ENCODE measurements at regions not wholly inside any gene's neighbourhood (a gene's known extent, or its start where the extent isn't known, plus 50 kb on each side); places are given as distances from the start of the nearest gene placed in this dataset.

DNA sequence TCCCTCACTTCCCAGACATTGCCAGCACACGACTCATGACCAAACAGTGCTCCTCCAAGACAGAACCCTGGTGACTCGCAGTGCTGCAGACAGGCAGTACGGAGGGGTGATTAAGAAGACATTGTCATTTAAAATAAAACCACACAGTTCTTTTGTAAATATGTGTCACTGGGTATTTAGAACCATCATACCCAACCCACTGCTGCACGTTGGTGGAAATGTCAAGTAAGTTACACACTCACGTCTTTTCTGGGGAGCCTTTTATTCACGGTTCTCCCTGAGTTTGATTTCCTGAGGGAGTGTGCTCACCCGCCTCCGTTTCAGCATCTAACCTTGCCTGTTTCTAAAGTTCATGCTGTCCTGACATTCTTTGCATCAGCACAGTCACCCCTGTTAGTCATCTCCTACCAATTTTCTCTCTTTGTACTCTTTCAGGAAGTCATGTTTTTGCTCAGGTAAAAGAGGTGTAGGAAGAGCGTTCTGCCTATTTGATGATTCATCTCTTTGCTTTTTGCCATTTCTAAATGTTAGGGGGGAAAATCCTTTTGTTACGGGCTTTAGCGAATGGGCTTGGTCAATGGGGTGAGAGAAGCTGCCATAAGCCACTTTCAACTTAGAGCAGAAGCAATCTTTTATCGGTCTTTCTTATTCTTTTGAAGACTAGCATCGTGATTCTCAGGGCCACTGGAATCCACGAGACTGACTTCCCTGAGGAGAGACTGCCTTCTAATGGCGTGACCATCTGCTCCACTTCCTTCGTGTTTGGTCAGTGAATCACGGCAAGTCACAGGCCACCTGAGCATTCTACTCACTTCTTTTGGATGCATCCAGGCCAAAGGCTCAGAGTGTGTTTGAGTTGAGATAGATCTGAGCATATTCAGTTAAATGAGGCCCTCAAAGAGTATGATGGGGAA, 512.8 kb upstream of the JARID2 start:
- TF ChIP-seq, protein P1, sequence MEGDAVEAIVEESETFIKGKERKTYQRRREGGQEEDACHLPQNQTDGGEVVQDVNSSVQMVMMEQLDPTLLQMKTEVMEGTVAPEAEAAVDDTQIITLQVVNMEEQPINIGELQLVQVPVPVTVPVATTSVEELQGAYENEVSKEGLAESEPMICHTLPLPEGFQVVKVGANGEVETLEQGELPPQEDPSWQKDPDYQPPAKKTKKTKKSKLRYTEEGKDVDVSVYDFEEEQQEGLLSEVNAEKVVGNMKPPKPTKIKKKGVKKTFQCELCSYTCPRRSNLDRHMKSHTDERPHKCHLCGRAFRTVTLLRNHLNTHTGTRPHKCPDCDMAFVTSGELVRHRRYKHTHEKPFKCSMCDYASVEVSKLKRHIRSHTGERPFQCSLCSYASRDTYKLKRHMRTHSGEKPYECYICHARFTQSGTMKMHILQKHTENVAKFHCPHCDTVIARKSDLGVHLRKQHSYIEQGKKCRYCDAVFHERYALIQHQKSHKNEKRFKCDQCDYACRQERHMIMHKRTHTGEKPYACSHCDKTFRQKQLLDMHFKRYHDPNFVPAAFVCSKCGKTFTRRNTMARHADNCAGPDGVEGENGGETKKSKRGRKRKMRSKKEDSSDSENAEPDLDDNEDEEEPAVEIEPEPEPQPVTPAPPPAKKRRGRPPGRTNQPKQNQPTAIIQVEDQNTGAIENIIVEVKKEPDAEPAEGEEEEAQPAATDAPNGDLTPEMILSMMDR (IDR thresholded peaks at IDR 0.05; ENCODE audit: poor library complexity, severe bottlenecking): no peak
- TF ChIP-seq EZH2 (IDR thresholded peaks at IDR 0.05; ENCODE audit: borderline replicate concordance, insufficient read depth, low read length, poor library complexity, severe bottlenecking) (no peak), EP300 (conservative IDR thresholded peaks at IDR 0.05; ENCODE audit: poor library complexity, severe bottlenecking) (no peak)
- TF ChIP-seq, protein P2, sequence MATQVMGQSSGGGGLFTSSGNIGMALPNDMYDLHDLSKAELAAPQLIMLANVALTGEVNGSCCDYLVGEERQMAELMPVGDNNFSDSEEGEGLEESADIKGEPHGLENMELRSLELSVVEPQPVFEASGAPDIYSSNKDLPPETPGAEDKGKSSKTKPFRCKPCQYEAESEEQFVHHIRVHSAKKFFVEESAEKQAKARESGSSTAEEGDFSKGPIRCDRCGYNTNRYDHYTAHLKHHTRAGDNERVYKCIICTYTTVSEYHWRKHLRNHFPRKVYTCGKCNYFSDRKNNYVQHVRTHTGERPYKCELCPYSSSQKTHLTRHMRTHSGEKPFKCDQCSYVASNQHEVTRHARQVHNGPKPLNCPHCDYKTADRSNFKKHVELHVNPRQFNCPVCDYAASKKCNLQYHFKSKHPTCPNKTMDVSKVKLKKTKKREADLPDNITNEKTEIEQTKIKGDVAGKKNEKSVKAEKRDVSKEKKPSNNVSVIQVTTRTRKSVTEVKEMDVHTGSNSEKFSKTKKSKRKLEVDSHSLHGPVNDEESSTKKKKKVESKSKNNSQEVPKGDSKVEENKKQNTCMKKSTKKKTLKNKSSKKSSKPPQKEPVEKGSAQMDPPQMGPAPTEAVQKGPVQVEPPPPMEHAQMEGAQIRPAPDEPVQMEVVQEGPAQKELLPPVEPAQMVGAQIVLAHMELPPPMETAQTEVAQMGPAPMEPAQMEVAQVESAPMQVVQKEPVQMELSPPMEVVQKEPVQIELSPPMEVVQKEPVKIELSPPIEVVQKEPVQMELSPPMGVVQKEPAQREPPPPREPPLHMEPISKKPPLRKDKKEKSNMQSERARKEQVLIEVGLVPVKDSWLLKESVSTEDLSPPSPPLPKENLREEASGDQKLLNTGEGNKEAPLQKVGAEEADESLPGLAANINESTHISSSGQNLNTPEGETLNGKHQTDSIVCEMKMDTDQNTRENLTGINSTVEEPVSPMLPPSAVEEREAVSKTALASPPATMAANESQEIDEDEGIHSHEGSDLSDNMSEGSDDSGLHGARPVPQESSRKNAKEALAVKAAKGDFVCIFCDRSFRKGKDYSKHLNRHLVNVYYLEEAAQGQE (IDR thresholded peaks at IDR 0.05; ENCODE audit: borderline replicate concordance): no peak
